WI38 (cell line): ENCODE measurements at regions not wholly inside any gene's neighbourhood (a gene's known extent, or its start where the extent isn't known, plus 50 kb on each side); places are given as distances from the start of the nearest gene placed in this dataset.

Experiments
- H3K4me3 ChIP-seq: 2 replicates; pipeline ENCODE4 v1.5.1; 2011; ENCODE audit warnings: low read depth, mild to moderate bottlenecking, control low read depth, low read length
- CTCF ChIP-seq: IDR thresholded peaks from 2 replicates; pipeline ENCODE4 v1.5.1; 2012; ENCODE audit warnings: low read depth, mild to moderate bottlenecking, control low read depth, low read length

- no peak for TF ChIP-seq CTCF
- no peak overlapping the region for H3K4me3 ChIP-seq
Observed at GRCh38 chr3:154967090-154967489, 113.0 kb upstream of the MME start.

GRCh38 chr3:154956815-154957214 is 123.3 kb upstream of the MME start:
- H3K4me3 ChIP-seq, result no peak overlapping the region
- TF ChIP-seq CTCF, result no peak

DNA sequence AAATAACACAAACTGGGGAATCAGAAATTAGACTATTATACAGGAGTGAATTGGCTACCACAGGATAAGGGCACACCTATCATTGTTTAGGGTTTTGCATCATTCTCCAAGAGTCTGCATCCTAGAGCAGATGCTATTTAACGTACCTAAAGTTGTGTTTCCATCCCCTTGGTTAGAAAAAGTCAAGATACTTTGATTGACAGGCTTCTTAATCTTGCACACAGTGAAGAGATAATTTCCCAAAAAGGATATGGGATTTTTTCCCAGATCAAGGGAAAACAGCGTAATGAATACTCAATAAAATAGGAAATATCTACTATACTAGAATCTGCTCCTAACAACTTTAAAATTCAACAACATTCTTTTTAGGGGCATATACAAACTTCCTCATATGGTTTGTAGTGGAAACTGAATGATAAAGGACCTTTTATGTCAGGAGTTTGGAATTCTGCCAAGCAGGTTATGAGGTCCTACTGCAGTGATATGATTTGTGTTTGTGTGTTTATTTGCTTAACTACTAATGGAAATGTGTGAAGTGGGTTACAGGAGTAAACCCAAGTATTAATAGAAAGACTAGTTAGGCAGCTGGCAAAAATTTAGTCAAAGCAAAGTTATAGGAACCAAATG is 124.1 kb upstream of the MME start:
- TF ChIP-seq CTCF, result no peak
- H3K4me3 ChIP-seq, result no peak overlapping the region

DNA sequence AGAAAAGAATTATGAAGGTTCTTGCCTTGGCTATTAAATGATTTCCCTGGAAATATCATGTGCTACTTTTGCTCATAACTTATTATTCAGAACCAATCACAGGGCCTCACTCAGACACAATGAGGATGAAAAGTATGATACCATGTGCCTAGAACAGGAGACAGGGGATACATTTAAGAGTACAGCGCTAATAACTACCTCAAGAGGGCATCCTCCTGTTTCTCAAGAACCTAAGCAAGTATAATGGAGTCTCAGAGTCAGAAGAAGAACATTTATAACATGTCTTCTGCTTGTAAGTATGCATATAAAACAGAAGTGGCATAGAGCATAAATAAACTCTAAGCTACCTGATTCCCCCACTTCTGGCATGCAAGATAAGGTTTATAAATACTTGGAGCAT is 125.4 kb upstream of the MME start:
- TF ChIP-seq CTCF, result peak; percentile 27; the same call in 1 of the 2 replicates
- no peak overlapping the region for H3K4me3 ChIP-seq

DNA sequence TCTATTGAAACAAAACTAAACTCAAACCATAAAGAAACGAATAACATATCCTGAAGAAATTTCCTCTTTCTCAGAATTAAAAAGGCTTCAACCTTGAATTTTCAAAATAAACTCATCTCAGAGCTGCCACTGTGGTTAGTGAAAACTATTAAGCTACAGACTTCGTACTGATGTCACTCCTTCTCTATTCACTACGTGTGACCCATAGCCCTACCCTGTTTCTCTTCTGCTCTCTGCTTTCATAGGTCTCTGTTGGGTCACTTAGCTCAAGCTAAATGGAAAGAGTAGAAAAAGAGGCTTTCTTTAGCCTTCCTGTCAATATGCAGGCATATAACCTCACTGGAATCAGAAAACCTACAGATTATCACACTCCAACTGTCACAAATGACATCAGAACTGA is 126.6 kb upstream of the MME start:
- TF ChIP-seq CTCF, result no peak
- H3K4me3 ChIP-seq, result no peak overlapping the region

GRCh38 chr3:154952553-154952952 is 127.6 kb upstream of the MME start:
- no peak for TF ChIP-seq CTCF
- no peak overlapping the region for H3K4me3 ChIP-seq

GRCh38 chr3:154943981-154944380 is 136.1 kb upstream of the MME start:
- no peak for TF ChIP-seq CTCF
- H3K4me3 ChIP-seq, result no peak overlapping the region
